GM19328 (cell line): ENCODE measurements at regions not wholly inside any gene's neighbourhood (a gene's known extent, or its start where the extent isn't known, plus 50 kb on each side); places are given as distances from the start of the nearest gene placed in this dataset.

Source experiments
- ATAC-seq: cut with Tn5 transposase; IDR thresholded peaks from one replicate; pipeline ENCODE4 v1.9.1; 2021; ENCODE audit warnings: mild to moderate bottlenecking, moderate library complexity; ENCODE audit not compliant: unreplicated experiment

DNA sequence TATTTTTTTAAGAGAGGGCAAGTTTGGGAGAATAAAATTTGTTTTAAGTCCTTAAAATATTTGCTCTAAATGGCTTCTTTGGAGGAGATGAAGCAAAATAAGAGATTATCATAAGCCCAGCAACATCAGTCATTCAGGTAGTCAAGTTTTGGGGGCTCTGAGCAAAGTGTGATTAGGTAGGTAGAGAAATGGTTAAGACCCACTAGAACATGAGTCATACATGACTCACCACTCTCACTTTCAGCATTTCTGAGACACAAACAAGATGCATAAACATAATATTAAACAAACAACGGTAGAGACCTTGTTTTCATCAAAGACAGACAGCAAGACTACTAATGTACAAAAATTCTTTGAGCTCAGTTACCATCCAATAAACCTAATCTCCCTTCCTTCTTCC lies 272.2 kb downstream of the LMO4 start:
- ATAC-seq, result no peak

GRCh38 chr1:87603626-87604025 lies 274.9 kb downstream of the LMO4 start:
- no peak for ATAC-seq

- ATAC-seq, result no peak
Measured at GRCh38 chr1:87612956-87613355, 284.3 kb downstream of the LMO4 start.

DNA sequence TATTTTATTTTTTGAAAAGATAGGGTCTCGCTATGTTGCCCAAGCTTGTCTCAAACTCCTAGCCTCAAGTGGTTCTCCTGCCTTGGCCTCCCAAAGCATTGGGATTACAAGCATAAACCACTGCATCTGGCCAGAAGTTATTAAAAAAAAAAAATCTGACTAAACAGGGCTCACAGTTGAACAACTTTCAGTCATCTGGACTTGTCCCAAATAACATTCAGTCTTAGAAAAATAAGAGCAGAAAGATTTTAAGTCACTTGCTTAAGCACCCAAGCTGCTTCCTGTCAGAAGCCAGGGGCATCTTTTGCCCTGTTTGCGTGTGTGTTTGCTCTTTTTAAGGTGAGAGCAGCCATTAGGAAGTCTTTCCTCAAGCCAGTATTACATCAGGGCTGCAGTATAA lies 286.8 kb downstream of the LMO4 start:
- no peak for ATAC-seq

DNA sequence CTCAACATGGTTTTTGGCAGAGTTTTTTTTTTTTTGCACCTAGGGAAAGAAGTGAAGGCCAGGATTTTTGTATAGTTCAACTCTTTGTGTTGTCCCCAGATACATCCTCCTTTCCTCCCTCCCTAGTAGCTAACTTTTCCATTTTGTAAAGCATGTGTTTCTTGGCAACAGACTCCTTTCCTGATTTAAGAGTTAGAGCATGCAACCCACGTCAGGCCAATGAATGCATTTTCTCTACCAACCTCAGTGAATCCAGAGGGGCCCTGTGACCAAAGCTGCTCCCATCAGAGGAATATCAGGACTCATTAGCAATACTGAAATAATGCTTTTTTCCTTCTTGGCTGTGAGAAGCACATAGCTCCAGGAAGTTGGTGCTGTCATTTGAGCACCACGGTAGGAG lies 287.2 kb downstream of the LMO4 start:
- no peak for ATAC-seq

DNA sequence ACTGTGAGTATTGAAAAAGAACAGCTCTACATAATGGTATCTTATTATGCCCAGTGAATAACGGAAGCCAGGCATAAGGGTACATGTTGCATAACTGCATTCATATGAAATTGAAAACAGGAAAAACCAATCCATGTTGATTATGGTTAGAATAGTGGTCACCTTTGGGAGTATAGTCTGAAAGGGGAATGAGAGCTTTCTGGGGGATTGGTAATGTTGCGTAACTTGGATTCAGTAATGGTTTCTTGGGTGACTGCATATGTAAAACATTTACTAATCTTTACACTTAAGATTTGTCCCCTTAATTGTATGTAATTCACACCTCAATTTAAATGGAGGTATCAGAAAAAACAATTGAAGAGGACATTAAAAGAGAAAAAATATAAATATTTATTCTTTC lies 292.1 kb downstream of the LMO4 start:
- ATAC-seq, result no peak

- no peak for ATAC-seq
Measured at GRCh38 chr1:87629673-87630072, 301.0 kb downstream of the LMO4 start.

- ATAC-seq, result no peak
Measured at GRCh38 chr1:87632232-87632631, 303.6 kb downstream of the LMO4 start.

DNA sequence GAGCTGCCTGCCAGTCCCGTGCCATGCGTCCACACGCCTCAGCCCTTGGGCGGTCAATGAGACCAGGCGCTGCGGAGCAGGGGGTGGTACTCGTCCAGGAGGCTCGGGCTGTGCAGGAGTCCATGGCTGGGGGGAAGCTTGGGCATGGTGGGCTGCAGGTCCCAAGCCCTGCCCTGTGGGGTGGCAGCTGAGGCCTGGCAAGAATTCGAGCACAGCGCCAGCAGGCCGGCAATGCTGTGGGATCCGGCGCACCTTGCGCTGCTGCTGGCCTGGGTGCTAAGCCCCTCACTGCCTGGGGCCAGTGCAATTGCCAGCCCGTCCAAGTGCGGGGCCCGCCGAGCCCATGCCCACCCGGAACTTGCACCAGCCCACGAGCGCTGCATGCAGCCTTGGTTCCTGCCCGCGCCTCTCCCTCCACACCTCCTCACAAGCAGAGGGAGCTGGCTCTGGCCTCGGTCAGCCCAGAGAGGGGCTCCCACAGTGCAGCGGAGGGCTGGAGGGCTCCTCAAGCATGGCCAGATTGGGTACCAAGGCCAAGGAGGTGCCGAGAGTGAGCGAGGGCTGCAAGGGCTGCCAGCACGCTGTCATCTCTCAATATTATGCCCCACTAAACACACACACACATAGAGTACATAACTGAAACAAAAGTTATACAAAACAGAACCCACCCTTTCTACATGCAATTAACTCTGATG lies 307.7 kb downstream of the LMO4 start:
- ATAC-seq, result no peak

DNA sequence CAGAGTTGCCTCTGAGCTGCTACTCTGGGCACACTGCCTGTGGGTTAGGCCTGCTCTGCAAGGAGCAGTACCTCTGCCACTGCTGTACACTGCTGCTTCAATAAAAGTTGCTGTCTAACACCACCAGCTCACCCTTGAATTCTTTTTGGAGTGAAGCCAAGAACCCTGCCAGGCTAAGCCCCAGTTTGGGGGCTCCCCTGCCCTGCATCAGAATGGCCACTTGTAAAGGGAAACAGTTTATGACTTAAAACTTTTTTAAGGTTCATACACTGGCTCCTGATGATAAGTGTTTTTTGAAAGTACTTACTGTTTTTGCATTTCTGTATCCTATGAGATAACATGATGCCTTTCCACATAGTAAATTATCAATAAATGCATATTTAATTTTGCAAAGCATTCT lies 310.0 kb downstream of the LMO4 start:
- ATAC-seq, result no peak

GRCh38 chr1:87641996-87642395 lies 313.3 kb downstream of the LMO4 start:
- no peak for ATAC-seq

DNA sequence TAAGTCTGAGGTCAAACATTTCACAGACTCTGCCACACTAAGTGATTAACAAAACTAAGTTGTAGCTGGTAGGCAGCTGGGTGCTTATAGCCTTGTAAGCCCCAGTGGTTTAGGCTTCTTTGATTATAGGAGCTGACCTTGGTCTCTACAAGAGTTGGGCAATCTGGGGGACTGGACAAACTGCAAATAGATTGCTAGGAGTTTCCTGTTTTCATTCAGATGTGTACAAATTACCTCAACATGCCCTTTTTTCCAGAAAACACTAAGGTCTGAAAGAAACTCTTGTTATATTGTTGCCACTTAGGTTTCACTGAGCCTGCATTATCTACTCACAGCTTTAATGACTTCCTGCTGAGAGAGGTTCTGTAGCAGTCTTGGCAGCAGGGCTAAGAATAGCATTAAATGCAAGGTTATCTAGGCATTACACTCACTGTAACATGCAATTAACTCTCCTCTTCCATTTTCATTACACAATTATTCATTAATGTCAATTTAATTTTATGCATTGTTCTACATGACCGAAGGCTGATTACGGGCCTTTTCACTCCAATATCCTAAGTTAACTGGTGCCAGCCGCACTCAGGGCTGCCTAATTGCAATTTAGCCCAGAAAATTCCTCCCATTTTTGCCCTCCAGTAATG lies 314.0 kb downstream of the LMO4 start:
- ATAC-seq, result no peak

DNA sequence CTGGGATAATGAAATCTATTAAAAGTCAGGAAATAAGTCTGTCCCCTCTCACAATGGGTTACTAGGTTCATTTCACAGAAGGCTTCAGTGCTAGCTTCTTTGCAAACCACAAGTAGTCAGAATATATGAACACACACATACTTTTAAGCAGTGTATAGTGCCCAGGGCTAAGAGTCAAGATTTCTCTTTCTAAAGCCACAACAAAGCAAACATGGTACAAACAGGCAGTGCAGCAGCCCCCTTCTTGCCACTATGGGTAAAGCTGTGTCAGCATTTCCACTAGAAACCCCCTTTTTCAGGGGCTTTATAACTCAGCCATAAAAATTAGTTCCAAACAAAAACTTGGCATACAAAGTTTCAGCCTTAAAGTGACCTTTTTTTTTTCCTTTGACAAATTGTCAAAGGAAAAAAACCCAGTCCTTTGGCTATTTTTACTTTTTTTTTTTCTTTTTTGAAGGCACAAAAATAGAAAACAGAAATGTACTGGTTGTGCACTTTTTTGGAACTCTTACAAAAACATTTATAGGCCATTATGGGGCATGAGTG lies 315.4 kb downstream of the LMO4 start:
- no peak for ATAC-seq

DNA sequence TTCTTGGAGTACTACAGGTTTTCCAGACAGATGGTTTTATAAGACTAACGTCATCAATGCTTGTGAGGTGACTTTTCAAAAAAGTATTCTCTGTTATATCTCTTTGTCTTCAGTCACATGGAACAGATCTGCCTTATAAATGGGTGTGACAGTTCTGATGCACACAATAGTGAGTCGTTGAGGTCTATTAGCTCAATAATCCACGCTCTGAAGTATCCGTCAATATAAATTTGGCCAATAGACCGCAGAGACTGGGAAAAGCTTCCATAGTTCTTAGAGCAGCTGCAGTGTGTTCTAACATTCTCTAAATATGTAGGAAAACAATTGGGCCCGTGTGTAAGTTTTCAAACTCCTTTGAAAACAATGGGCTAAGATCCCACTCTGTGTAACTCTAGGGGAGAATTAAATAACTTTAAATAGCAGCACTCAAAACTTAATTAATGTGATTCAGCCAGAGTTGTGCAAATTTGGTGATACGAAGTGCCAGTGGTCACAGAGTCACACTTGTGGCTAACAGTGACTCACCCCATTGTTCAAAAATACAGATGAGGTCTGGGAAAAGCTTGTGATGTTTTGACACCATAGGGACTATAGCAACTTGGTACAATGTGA lies 316.0 kb downstream of the LMO4 start:
- ATAC-seq, result no peak

DNA sequence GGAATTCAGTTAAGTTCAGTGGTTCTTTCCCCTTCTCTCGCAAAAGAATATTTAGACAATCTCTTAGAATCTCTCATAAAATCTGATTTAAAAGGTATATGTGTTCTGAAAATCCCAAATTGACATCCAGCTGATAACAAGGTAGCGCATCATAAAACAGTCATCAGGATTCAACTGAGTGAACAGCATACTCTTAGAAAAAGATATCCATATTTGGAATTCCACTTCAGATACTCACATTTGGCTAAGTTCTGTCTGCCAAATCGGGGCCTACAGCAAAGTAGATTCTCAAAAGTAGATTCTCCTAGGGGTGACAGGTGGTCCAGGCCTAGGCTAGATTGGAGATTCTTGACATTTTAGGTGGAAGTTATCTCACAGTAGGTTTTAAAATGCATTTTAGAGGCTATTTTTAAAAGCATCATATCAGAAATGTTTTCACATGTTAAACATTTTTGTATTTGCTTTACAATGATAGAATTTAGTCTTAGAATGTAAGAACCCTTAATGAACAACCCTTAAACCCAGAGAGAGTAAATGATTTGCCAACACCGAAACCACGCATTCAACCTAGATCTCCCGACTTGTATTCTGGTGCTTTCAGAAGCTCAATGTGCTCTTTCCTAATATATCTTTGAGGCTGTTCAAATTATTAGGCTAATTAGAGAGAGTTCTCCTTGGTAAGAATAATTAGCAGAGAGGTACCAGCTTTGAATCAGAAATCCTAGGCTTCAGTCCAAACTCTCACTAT lies 318.9 kb downstream of the LMO4 start:
- ATAC-seq, result no peak

DNA sequence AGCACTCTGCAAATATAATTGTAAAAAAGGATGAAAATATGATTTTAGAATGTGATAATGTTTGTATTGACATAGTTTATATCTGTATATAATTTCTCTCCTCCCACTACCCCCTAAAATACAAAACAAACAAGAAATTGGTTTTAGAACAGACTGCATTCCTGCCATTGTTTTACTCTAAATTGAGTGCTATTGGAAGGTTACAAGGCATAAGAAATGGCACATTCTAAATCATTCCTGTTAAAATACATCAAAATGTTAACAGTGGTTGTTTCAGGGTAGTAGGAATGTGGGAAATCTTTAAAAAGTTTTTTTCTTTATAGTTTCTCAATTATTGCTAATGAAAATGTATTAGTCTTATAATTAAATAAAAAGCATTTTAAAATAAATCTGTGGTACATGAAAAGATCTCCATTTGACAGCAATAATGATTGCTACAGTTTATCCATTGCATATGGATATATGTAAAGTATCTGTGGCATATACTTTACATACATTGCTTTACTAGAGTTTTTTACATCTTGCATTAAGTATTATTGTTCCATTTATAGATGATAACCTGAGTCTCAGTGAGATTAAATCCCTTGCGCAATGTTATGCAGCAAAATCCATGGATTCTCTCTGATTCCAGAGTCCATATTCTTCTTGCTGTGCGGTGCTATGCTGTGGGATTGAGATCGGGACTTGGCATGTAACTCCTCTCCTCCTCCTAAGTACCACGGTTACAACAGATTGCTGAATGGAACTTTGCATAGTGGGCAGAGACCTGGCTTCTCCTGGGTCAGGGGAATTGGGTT lies 319.8 kb downstream of the LMO4 start:
- no peak for ATAC-seq

DNA sequence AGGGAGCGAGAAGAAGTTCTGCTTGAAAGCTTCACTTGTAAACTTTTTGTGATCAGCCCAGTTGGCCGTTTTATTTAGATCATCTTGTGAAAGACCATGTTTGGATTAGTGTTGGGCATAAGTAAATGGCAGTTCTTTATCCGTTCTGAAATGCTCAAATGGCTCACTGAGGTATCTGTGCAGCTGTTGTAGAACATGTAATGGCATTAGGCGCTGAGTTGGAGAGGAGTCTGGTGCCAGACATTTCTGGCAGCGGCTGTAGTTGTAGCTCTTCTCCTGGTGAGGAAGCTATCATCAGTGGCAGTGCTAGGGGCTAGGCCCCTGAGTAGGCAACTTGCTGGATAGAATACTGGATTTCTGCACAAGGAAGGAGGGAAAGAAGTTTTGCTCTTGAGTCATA lies 321.6 kb downstream of the LMO4 start:
- ATAC-seq, result no peak

DNA sequence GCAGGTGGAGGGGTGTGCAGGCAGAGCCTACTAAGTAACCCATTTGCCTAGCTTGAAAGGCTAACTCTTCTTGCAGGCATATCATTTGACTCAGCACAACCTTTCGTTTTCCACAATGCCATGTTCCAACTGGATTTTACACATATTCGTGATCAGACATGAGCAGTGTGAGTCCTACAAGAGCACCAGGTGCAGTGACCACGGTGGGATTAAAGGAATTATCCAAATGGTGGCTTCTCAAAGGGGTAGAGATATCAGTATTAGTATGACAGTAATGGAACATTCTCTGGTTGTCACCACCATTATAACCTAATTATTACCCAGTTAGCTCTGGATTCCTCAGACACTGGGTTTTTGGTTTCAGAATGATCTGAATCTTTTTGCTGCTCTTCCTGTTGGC lies 323.5 kb downstream of the LMO4 start:
- no peak for ATAC-seq

DNA sequence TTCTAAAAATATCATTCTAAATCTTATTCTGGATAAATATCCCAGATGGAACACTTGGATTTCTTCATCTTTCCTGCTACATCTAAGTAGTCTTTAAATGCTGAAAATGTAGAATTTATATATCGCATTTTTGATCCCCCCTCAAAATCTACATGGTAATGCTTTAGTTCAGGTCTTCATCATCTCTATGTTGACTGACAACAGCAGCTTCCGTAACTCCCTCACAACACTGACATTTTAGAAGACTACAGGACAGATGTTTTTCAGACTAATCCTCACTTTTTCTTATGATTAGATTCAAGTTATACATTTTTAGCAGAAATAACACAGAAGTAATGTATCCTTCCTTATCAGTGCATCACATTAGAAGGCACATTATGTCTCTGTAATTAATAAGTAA lies 336.5 kb downstream of the LMO4 start:
- ATAC-seq, result no peak

DNA sequence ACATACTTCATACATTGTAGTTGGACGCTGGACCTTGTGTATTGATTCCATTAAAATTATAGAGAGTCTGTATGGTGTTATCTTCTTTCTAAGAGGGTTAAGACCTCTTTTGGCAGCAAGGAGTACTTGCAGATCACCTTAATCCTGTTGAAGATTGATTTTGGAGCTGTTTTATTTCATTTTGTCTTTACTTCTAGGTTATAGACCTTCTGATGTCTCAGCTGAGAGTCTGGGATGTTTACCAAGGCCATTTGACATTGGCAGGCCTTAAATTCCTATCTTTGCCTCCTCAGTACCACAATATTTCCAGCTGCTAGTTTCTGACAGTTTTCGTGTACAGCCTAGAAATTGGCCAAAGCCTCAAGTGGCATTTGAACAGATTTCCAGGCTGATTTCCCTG lies 338.0 kb downstream of the LMO4 start:
- ATAC-seq, result no peak

GRCh38 chr1:87669674-87670073 lies 341.0 kb downstream of the LMO4 start:
- ATAC-seq, result no peak
